Retinal pigment epithelial cell (primary cell): ENCODE measurements at regions not wholly inside any gene's neighbourhood (a gene's known extent, or its start where the extent isn't known, plus 50 kb on each side); places are given as distances from the start of the nearest gene placed in this dataset.

Source experiments
- DNase-seq: peaks from one replicate; pipeline ENCODE4 v3.0.0-alpha.2; 2010; ENCODE audit warnings: low read depth
- H3K4me3 ChIP-seq: 2 replicates; pipeline ENCODE4 v1.5.1; 2011; ENCODE audit warnings: mild to moderate bottlenecking, low read length, control low read depth, moderate library complexity
- TF ChIP-seq, protein P1 (sequence below): conservative IDR thresholded peaks from 2 replicates; pipeline ENCODE4 v1.5.1; 2011; ENCODE audit warnings: low read depth, low read length, control low read depth, inconsistent platforms

DNA sequence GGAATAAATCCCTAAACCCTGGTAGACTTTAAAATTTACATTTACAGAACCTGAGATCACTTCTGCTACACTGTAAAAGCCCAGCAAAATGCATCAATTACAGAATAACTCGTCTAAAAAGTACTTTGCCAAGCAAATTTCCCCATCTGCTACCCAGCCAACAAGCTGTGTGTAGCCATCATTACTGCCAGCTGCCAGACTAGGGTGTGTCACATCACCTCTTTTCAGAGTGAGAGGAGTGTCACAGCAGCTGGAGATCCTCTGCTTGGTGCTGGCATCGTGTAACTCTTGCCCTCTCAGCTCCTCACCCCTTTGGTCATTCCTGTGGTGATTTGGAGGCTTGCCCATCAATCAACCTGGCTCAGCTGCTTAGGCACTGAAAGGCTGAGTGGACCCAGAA lies 340.4 kb upstream of the MMADHC start:
- no peak for DNase-seq
- TF ChIP-seq, protein P1, sequence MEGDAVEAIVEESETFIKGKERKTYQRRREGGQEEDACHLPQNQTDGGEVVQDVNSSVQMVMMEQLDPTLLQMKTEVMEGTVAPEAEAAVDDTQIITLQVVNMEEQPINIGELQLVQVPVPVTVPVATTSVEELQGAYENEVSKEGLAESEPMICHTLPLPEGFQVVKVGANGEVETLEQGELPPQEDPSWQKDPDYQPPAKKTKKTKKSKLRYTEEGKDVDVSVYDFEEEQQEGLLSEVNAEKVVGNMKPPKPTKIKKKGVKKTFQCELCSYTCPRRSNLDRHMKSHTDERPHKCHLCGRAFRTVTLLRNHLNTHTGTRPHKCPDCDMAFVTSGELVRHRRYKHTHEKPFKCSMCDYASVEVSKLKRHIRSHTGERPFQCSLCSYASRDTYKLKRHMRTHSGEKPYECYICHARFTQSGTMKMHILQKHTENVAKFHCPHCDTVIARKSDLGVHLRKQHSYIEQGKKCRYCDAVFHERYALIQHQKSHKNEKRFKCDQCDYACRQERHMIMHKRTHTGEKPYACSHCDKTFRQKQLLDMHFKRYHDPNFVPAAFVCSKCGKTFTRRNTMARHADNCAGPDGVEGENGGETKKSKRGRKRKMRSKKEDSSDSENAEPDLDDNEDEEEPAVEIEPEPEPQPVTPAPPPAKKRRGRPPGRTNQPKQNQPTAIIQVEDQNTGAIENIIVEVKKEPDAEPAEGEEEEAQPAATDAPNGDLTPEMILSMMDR, result no peak
- H3K4me3 ChIP-seq, result no peak overlapping the region

DNA sequence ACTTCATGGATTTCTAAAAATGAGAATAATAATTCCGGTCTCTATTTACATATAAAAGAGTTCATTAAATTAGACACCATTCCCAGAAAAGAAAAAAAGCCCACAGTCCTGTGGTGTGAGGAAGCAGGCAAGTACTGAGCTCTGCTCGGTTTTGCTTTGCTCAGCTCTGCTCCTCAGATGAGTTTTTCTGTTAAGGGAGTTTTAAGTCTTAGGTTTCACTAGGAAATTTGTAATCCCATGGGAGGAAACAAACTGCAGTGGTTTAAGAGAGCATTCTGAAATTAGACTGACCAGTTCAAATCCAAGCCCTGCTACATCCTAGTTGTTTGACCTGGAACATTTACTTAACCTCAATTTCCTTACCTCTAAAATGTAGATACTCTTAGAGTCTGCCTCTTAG lies 338.6 kb upstream of the MMADHC start:
- TF ChIP-seq, protein P1, result no peak
- H3K4me3 ChIP-seq, result no peak overlapping the region
- no peak for DNase-seq

DNA sequence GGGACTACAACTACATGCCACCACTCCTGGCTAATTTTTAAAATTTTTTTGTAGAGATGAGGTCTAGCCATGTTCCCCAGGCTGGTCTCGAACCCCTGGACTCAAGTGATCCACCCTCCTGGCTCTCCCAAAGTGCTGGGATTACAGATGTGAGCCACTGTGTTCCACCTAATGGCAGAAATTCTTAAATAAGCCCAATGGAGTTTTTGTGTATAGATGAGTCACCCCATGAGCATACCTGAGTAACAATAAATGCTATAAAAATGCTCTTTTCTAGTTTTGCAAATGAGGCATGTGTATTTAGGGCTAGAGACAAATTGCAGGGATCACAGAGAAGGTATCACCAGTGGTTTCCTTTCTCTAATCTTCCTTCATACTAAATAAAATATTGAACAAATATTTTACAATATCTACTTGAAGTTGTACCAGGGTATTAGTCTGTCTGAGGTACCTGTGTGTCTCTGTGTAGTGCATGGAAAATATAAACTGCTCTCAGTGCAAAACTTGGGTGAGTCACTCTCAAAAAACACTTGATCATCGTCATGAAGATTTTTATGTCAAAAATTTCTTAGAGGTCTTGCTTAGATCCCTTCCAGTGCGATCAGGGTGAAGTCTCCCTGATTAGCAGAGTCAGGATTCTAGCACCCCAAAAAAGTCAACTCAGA lies 337.1 kb upstream of the MMADHC start:
- DNase-seq, result no peak
- TF ChIP-seq, protein P1, result no peak
- no peak overlapping the region for H3K4me3 ChIP-seq

DNA sequence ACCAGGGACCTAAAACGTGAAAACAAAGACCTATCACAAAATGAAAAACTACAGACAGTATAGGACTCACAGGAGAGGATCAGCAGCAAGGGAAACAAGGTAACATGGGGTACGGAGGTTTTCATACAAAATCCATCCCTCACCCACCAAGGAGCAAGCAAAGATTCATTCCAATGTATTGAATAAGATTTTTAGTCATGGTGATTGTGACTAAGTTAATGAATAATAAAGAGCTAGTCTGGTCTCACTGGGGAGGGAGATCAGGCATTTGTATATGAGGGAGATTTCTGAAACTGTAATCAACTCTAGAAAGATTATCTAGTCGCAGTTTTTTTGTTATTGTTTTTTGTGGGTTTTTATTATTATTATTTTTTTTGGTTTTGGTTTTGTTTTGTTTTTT lies 336.5 kb upstream of the MMADHC start:
- no peak overlapping the region for H3K4me3 ChIP-seq
- DNase-seq, result no peak
- TF ChIP-seq, protein P1, result no peak

DNA sequence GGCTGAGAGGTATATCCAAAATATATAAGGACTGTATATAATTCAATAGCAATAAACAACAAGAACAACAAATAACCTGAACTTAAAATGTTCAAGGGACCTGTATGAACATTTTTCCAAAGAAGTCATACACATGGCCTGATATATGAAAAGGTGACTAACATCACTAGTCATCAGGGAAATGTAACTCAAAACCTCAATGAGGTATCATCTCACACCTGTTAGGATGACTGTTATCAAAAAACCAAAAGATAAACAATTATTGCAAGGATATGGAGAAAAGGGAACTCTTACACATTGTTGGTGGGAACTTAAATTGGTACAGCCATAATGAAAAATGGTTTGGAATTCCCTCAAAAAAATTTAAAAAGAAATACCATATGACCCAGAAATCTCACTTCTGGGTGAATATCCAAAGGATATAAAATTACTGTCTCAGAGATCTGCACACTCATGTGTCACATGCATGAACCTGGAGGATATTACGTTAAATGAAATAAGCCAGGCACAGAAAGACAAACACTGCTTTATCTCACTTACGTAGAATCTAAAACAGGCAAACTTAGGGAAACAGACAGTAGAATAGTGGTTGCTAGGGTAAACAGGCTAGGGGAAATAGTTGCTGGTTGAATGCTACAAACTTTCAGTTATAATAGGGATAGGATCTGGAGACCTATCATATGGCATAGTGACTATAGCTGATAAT lies 334.5 kb upstream of the MMADHC start:
- no peak for DNase-seq
- TF ChIP-seq, protein P1, result no peak
- no peak overlapping the region for H3K4me3 ChIP-seq

DNA sequence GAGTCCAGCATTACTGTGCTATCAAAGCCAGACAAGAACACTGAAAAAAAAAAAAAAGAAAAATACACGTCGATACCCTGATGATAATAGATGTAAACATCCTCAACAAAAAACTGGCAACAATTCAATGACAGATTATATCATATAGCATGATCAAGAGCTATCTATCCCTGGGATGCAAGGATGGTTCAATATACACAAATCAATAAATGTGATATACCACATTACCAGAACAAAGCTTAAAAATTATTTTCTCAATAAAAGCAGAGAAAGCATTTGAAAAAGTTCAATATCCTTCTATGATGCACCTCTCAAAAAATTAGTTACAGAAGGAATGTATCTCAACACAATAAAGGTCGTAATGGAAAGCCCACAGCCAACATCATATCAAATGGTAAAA lies 332.8 kb upstream of the MMADHC start:
- H3K4me3 ChIP-seq, result no peak overlapping the region
- DNase-seq, result no peak
- TF ChIP-seq, protein P1, result no peak

DNA sequence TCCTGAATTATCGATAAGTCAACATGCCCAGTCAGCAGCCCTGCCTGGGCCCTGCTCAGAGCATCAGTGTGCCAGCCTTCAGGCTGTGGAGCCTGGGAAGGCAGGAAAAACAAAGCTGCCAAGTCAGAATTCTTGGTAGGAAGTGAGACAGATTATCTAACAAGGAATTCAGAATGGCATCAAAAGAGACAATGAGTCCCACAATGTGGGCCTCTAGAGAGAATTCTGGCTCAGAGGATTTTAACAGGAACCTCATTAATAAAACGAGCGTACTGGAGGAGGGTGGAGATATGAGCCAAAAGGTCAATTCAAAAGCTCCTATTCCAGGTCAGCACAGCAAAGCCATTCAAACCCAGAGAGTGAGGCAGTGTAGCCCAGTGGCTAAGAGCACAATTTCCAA lies 327.6 kb upstream of the MMADHC start:
- TF ChIP-seq, protein P1, result no peak
- DNase-seq, result no peak
- H3K4me3 ChIP-seq, result no peak overlapping the region
